SK-N-SH (cell line): ENCODE measurements at regions not wholly inside any gene's neighbourhood (a gene's known extent, or its start where the extent isn't known, plus 50 kb on each side); places are given as distances from the start of the nearest gene placed in this dataset.

Experiments
- CTCF ChIA-PET: fragments of 300-600, 350-600 bp; formaldehyde crosslinking; extraction: SDS; loops from one replicate; lab custom pipeline; 2021; lab: Yijun Ruan, JAX
- POLR2A ChIA-PET: fragments of 350-600 bp; sonication (Branson Sonifier 250); formaldehyde crosslinking; extraction: SDS; loops from one replicate; lab custom pipeline; 2020; ENCODE audit warnings: antibody characterized with exemption, inconsistent platforms; lab: Yijun Ruan, JAX
- DNase-seq: peaks from one replicate; pipeline ENCODE4 v3.0.0; 2012
- H2AFZ ChIP-seq: fragments of 200-600 bp; sonication (generic); 2 replicates; pipeline ENCODE4 v1.8.1; 2016; ENCODE audit warnings: antibody characterized with exemption, mild to moderate bottlenecking, low read depth
- H3F3A ChIP-seq: fragments of 200-600 bp; sonication (generic); replicated peaks from 2 replicates; pipeline ENCODE3; 2016; ENCODE audit warnings: antibody characterized with exemption, mild to moderate bottlenecking; ENCODE audit not compliant: insufficient read depth
- H3K27ac ChIP-seq, 2 experiments: fragments of 200-500 bp in 1 of 2; fragments of 200-600 bp in 1 of 2; sonication (Bioruptor generic) in 1 of 2; sonication (generic), shearing (Covaris generic) in 1 of 2; 2 replicates each; pipeline versions ENCODE4 v1.5.1 to v1.6.1; 2014 to 2016; ENCODE audit warnings: low read depth in 2 of 2, inconsistent platforms in 1 of 2, low read length in 1 of 2, mild to moderate bottlenecking in 1 of 2, mixed read lengths in 1 of 2
- H3K27me3 ChIP-seq: fragments of 200-600 bp; sonication (generic), shearing (Covaris generic); 2 replicates; pipeline ENCODE4 v1.6.1; 2016; ENCODE audit warnings: mixed run types; ENCODE audit not compliant: insufficient read depth
- H3K36me3 ChIP-seq, 2 experiments: fragments of 200-500 bp in 1 of 2; fragments of 200-600 bp in 1 of 2; sonication (Bioruptor generic) in 1 of 2; sonication (generic) in 1 of 2; replicated peaks in 1 of 2; 2 replicates each; pipeline versions ENCODE3 to v1.5.1; 2014 to 2016; ENCODE audit warnings: low read length in 1 of 2, mild to moderate bottlenecking in 1 of 2; ENCODE audit not compliant: insufficient read depth in 2 of 2, control insufficient read depth in 1 of 2
- H3K4me1 ChIP-seq, 2 experiments: fragments of 200-500 bp in 1 of 2; fragments of 200-600 bp in 1 of 2; sonication (Bioruptor generic) in 1 of 2; sonication (generic), shearing (Covaris generic) in 1 of 2; 2 replicates each; pipeline versions ENCODE4 v1.5.1 to v1.6.1; 2014 to 2016; ENCODE audit warnings: low read depth in 1 of 2, low read length in 1 of 2, mixed run types in 1 of 2; ENCODE audit not compliant: insufficient read depth in 2 of 2, control insufficient read depth in 1 of 2
- H3K4me2 ChIP-seq: fragments of 200-600 bp; sonication (generic), shearing (Covaris generic); 2 replicates; pipeline ENCODE4 v1.6.1; 2017; ENCODE audit warnings: mixed run types
- H3K4me3 ChIP-seq, 2 experiments: fragments of 200-500 bp in 1 of 2; fragments of 200-600 bp in 1 of 2; sonication (Bioruptor generic) in 1 of 2; sonication (generic), shearing (Covaris generic) in 1 of 2; 2 replicates each; pipeline versions ENCODE4 v1.5.1 to v1.8.1; 2014 to 2016; ENCODE audit warnings: low read depth in 2 of 2, inconsistent platforms in 1 of 2, low read length in 1 of 2, mild to moderate bottlenecking in 1 of 2, mixed read lengths in 1 of 2, moderate library complexity in 1 of 2
- H3K79me2 ChIP-seq: fragments of 200-600 bp; sonication (generic); 2 replicates; pipeline ENCODE4 v1.8.1; 2017; ENCODE audit warnings: mild to moderate bottlenecking; ENCODE audit not compliant: insufficient read depth
- H3K9ac ChIP-seq: fragments of 200-600 bp; sonication (generic); 2 replicates; pipeline ENCODE4 v1.6.1; 2017; ENCODE audit warnings: mixed run types
- H3K9me2 ChIP-seq: fragments of 200-600 bp; sonication (generic); 2 replicates; pipeline ENCODE4 v1.6.1; 2017; ENCODE audit warnings: mixed run types
- H3K9me3 ChIP-seq: fragments of 200-600 bp; sonication (generic); 2 replicates; pipeline ENCODE4 v1.6.1; 2017; ENCODE audit warnings: mixed run types, mild to moderate bottlenecking, moderate library complexity
- H4K20me1 ChIP-seq: fragments of 200-600 bp; sonication (generic); 2 replicates; pipeline ENCODE4 v1.6.1; 2017; ENCODE audit warnings: mild to moderate bottlenecking, mixed run types; ENCODE audit not compliant: insufficient read depth
- CHD2 ChIP-seq: fragments of 150-350 bp; IDR thresholded peaks from 2 replicates; pipeline ENCODE4 v1.6.1; 2018; ENCODE audit warnings: low read length; ENCODE audit not compliant: partially characterized antibody
- FOXM1 ChIP-seq: IDR thresholded peaks from 2 replicates; pipeline ENCODE4 v1.4.0; 2012; ENCODE audit warnings: low read depth, mild to moderate bottlenecking
- JUND ChIP-seq: IDR thresholded peaks from 2 replicates; pipeline ENCODE4 v1.4.0; 2012
- REST ChIP-seq: IDR thresholded peaks from 2 replicates; pipeline ENCODE4 v1.6.1; 2012; ENCODE audit warnings: mild to moderate bottlenecking, low read depth, low read length, moderate library complexity
- SIN3A ChIP-seq: IDR thresholded peaks from 2 replicates; pipeline ENCODE4 v1.6.1; 2012; ENCODE audit warnings: low read depth, mild to moderate bottlenecking, low read length, moderate library complexity, borderline replicate concordance
- USF1 ChIP-seq: IDR thresholded peaks from 2 replicates; pipeline ENCODE4 v1.4.0; 2012; ENCODE audit warnings: low read depth, borderline replicate concordance
- YY1 ChIP-seq: IDR thresholded peaks from 2 replicates; pipeline ENCODE4 v1.4.0; 2012; ENCODE audit warnings: low read depth, mild to moderate bottlenecking
- ZBTB33 ChIP-seq: IDR thresholded peaks from 2 replicates; pipeline ENCODE4 v1.4.0; 2012; ENCODE audit warnings: low read depth, borderline replicate concordance
- WGBS: methylation state at CpG from one replicate; pipeline ENCODE4 v1.1.6; 2017; ENCODE audit warnings: low lambda C conversion rate; 5-methylcytosine and 5-hydroxymethylcytosine counted together

- TF ChIP-seq REST = no peak
- TF ChIP-seq JUND = no peak
- no peak for TF ChIP-seq SIN3A
- no peak for TF ChIP-seq USF1
- no peak for TF ChIP-seq YY1
- no peak for TF ChIP-seq FOXM1
- no peak for TF ChIP-seq ZBTB33
- TF ChIP-seq CHD2 = no peak
Observed at GRCh38 chr20:58568483-58569240, 53.5 kb upstream of the APCDD1L start (continued).

- no peaks in the 10 kb centered on the region for H3K36me3 ChIP-seq
- H3K9me2 ChIP-seq = no peaks in the 10 kb centered on the region
- peaks cover 0 to 31% of the 10 kb centered on the region in 2 experiments; a peak in 2 of 4 replicates for H3K4me1 ChIP-seq
- H3K4me3 ChIP-seq = no peak overlapping the region
- WGBS = 96% methylated on average over 7 of the region's 10 CpGs
- no peak overlapping the region for H3K27ac ChIP-seq
- no peak for TF ChIP-seq SIN3A
- no peaks in the 10 kb centered on the region for H3K79me2 ChIP-seq
- no peaks in the 10 kb centered on the region for H3F3A ChIP-seq
- H3K4me2 ChIP-seq = no peak overlapping the region
- DNase-seq = no peak
- CTCF ChIA-PET = interaction anchor here (2.0 kb wide), 1 partner anchor 11 kb away, joined by 7 read pairs; no protein-coding TSS in a partner anchor
- no peaks in the 10 kb centered on the region for H3K27me3 ChIP-seq
- no peak overlapping the region for H3K9ac ChIP-seq
- POLR2A ChIA-PET = no interaction called here
- no peaks in the 10 kb centered on the region; the same call in 1 of the 2 replicates for H3K9me3 ChIP-seq
- H4K20me1 ChIP-seq = no peaks in the 10 kb centered on the region
- no peak overlapping the region for H2AFZ ChIP-seq
Observed at GRCh38 chr20:58568126-58568482, 52.9 kb upstream of the APCDD1L start.
